ENCODE measurements at regions not wholly inside any gene's neighbourhood (a gene's known extent, or its start where the extent isn't known, plus 50 kb on each side); places are given as distances from the start of the nearest gene placed in this dataset.

DNA sequence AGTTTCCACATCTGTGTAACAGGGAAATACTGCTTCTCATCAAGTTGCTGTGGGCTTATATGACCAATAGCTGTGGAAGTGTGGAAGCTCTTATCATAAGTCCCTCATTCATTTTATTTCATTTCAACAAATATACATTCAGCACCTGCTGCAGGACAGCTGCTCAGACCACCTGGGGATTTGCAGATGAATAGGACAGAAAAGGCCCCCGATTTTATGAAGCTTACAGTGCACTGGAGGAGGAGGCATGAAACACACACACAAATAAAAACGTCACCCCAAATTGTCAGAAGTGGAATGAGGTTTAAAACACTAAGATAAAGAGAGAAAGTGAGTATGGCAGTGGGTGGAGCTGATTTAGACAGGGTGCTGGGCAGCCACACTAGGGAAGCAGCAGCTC lies 107.2 kb downstream of the DRD1 start:
- TF ChIP-seq CTCF (IDR thresholded peaks at IDR 0.05) = no peak
- TF ChIP-seq POLR2A (IDR thresholded peaks at IDR 0.05) = no peak

All from lower leg skin (tissue), 3 donors.